ENCODE measurements at regions not wholly inside any gene's neighbourhood (a gene's known extent, or its start where the extent isn't known, plus 50 kb on each side); places are given as distances from the start of the nearest gene placed in this dataset.

DNA sequence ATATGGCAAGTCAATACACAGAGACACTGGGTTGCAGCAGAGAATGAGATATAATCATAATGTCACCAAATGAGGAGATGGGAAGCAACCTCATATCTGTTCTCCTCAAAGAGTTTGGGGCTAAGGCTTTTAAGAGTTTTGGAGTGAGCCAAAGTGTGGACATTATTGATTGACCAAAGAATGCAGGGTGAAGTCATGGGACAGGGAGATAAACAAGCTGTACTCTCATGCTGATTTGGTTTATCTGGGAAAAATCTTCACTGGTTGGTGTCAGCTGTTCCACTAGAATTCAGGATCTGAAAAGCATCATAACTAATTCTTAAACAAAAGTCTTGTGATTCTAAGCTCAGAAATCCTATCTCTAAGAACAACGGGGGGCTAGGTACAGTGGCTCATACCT is 585.9 kb upstream of the NRP1 start:
- WGBS, 4 donors = 73 to 92% (median 77%) methylated on average over 1 of the region's 1 CpG
- Histone ChIP-seq H3K4me1 (replicated peaks in 1 of 2) (no peaks in the 10 kb centered on the region), H3K36me3 (replicated peaks in 1 of 2) (no peaks in the 10 kb centered on the region), H3K27ac (no peak overlapping the region), H3K9me3 (replicated peaks in 1 of 3) (no peaks in the 10 kb centered on the region), H3K4me3 (no peak overlapping the region), H3K27me3 (peaks cover under 1% of the 10 kb centered on the region)
- DNase-seq = no peak
- intact Hi-C loops (cut with DNase I) = no loop called here
- TF ChIP-seq POLR2A (IDR thresholded peaks at IDR 0.05) = no peak
- TF ChIP-seq, protein P1, sequence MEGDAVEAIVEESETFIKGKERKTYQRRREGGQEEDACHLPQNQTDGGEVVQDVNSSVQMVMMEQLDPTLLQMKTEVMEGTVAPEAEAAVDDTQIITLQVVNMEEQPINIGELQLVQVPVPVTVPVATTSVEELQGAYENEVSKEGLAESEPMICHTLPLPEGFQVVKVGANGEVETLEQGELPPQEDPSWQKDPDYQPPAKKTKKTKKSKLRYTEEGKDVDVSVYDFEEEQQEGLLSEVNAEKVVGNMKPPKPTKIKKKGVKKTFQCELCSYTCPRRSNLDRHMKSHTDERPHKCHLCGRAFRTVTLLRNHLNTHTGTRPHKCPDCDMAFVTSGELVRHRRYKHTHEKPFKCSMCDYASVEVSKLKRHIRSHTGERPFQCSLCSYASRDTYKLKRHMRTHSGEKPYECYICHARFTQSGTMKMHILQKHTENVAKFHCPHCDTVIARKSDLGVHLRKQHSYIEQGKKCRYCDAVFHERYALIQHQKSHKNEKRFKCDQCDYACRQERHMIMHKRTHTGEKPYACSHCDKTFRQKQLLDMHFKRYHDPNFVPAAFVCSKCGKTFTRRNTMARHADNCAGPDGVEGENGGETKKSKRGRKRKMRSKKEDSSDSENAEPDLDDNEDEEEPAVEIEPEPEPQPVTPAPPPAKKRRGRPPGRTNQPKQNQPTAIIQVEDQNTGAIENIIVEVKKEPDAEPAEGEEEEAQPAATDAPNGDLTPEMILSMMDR (IDR thresholded peaks at IDR 0.05) = no peak

DNA sequence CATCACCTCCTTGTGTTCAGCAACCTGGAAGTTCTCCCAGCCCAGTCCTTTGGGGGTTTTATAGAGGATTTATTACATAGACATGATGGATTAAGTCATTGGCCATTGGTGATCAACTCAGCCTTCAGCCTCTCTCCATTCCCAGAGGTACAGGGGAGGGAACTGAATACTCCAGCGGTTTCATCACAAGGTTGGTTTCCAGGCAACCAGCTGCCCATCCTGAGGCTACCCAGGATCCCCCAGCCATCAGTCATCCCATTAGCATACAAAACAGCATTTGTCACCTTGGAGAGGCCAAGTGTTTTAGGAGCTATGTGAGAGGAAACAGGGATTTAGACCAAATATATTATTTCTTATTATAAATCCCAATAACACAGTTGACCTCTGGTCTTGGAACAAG is 584.8 kb upstream of the NRP1 start:
- Histone ChIP-seq H3K36me3 (replicated peaks in 1 of 2) (no peaks in the 10 kb centered on the region), H3K9me3 (replicated peaks in 1 of 3) (no peaks in the 10 kb centered on the region), H3K27ac (no peak overlapping the region), H3K4me3 (no peak overlapping the region), H3K4me1 (replicated peaks in 1 of 2) (no peaks in the 10 kb centered on the region), H3K27me3 (peaks cover 6% of the 10 kb centered on the region)
- no peak for TF ChIP-seq POLR2A (IDR thresholded peaks at IDR 0.05)
- TF ChIP-seq, protein P1 (IDR thresholded peaks at IDR 0.05) = no peak
- intact Hi-C loops (cut with DNase I) = no loop called here
- no peak for DNase-seq
- 83 to 93% (median 89%) methylated on average over 1 of the region's 1 CpG; no CpG with 5 or more reads in 1 of the 4 donors for WGBS, 4 donors

DNA sequence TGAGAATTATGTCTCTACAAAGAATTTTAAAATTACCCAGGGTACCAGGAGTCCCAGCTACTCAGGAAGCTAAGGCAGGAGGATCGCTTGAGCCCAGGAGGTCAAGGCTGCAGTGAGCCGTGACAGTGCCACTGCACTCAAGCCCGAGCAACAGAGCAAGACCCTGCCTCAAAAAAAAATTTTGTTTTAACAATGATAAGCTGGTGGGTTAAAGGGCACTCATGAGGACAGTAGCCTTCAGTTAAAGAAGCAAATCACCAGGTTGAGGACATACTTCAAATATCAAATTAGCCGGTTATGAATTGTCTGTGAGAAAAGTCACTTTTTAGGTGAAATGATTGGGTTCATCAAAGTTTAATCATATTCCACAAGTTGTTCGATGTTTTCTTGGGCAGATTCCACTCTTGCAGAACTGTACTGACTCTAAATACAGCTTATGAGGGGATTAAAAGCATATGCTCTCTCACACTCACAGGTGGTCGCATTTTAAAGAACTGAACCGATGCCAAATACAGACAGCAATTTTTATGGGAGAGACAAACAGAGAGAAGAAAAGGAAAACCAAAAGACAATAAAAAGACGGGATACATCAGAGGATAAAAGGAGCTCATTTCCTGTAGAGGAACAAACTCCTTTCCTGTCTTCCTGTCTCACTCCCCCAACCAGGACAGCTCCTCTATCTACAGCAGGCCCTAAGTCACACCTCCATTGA is 582.8 kb upstream of the NRP1 start:
- Histone ChIP-seq H3K4me3 (no peak overlapping the region), H3K4me1 (replicated peaks in 1 of 2) (no peaks in the 10 kb centered on the region), H3K9me3 (replicated peaks in 1 of 3) (no peaks in the 10 kb centered on the region), H3K36me3 (replicated peaks in 1 of 2) (no peaks in the 10 kb centered on the region), H3K27me3 (peaks cover 6% of the 10 kb centered on the region), H3K27ac (no peak overlapping the region)
- TF ChIP-seq POLR2A (IDR thresholded peaks at IDR 0.05) = no peak
- TF ChIP-seq, protein P1 (IDR thresholded peaks at IDR 0.05) = no peak
- intact Hi-C loops (cut with DNase I) = no loop called here
- WGBS, 4 donors = 53 to 82% (median 68%) methylated on average over 8 of the region's 8 CpGs
- no peak for DNase-seq

DNA sequence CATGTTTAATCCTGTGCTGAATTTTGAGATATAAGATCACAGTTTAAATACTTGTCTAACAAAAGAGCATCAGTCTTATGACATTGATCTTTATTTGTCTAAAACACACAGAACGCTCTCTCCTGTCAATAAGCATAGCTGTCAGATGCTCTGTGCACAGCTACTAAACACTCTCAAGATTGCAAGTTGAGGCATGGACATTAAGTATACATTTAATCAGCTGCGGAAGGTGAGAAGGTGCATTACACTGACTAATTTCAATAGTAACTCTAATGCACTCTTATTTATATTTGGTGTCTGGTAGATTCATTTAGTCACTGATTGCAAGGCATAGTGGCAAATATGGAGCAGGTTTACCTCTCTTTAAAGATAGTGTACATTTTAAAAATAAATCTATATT is 580.3 kb upstream of the NRP1 start:
- Histone ChIP-seq H3K27me3 (peaks cover 6% of the 10 kb centered on the region), H3K4me3 (no peak overlapping the region), H3K9me3 (replicated peaks in 1 of 3) (no peaks in the 10 kb centered on the region), H3K27ac (no peak overlapping the region), H3K4me1 (replicated peaks in 1 of 2) (no peaks in the 10 kb centered on the region), H3K36me3 (replicated peaks in 1 of 2) (no peaks in the 10 kb centered on the region)
- 83 to 99% (median 89%) methylated on average over 2 of the region's 2 CpGs for WGBS, 4 donors
- intact Hi-C loops (cut with DNase I) = no loop called here
- TF ChIP-seq, protein P1 (IDR thresholded peaks at IDR 0.05) = no peak
- TF ChIP-seq POLR2A (IDR thresholded peaks at IDR 0.05) = no peak
- no peak for DNase-seq

Data from adrenal gland (tissue), 9 donors.